GM21576 (cell line): ENCODE measurements at regions not wholly inside any gene's neighbourhood (a gene's known extent, or its start where the extent isn't known, plus 50 kb on each side); places are given as distances from the start of the nearest gene placed in this dataset.
"Not testable (repeated sequence)": the region's sequence is repeated elsewhere in the genome, so short reads cannot be mapped to it uniquely, and the experiment has no call there.

Experiments
- ATAC-seq: cut with Tn5 transposase; IDR thresholded peaks from one replicate; pipeline ENCODE4 v1.9.1; 2021; ENCODE audit warnings: mild to moderate bottlenecking, moderate library complexity; ENCODE audit not compliant: unreplicated experiment

GRCh38 chr12:25384038-25384892, 133.5 kb upstream of the KRAS start:
- no peak for ATAC-seq

- no peak for ATAC-seq
Observed at GRCh38 chr12:25382311-25383106, 131.8 kb upstream of the KRAS start.

- ATAC-seq, result no peak
Observed at GRCh38 chr12:25377469-25378177, 126.9 kb upstream of the KRAS start.

- ATAC-seq, result no peak
Observed at GRCh38 chr12:25376985-25377384, 126.3 kb upstream of the KRAS start.

GRCh38 chr12:25376407-25376806, 125.7 kb upstream of the KRAS start:
- ATAC-seq, result no peak

- ATAC-seq, result no peak
Observed at GRCh38 chr12:25372969-25373817, 122.5 kb upstream of the KRAS start.

- ATAC-seq, result no peak
Observed at GRCh38 chr12:25372002-25372401, 121.3 kb upstream of the KRAS start.

GRCh38 chr12:25368557-25368956, 117.8 kb upstream of the KRAS start:
- ATAC-seq, result no peak

- no peak for ATAC-seq
Observed at GRCh38 chr12:25366122-25366521, 115.4 kb upstream of the KRAS start.

- no peak for ATAC-seq
Observed at GRCh38 chr12:25365340-25365730, 114.6 kb upstream of the KRAS start.

GRCh38 chr12:25364529-25365339, 114.0 kb upstream of the KRAS start:
- peak; percentile 72 for ATAC-seq

- no peak for ATAC-seq
Observed at GRCh38 chr12:25362646-25363045, 111.9 kb upstream of the KRAS start.

GRCh38 chr12:25361511-25361910, 110.8 kb upstream of the KRAS start:
- ATAC-seq, result no peak

- ATAC-seq, result no peak
Observed at GRCh38 chr12:25357595-25357994, 106.9 kb upstream of the KRAS start.

- not testable (repeated sequence) for ATAC-seq
Observed at GRCh38 chr12:25352942-25353341, 102.2 kb upstream of the KRAS start.

GRCh38 chr12:25352083-25352918, 101.6 kb upstream of the KRAS start:
- ATAC-seq, result no peak

GRCh38 chr12:25348593-25348895, 97.8 kb upstream of the KRAS start:
- ATAC-seq, result no peak

GRCh38 chr12:25347716-25348592, 97.2 kb upstream of the KRAS start:
- ATAC-seq, result no peak
